K562 (cell line): ENCODE measurements at regions not wholly inside any gene's neighbourhood (a gene's known extent, or its start where the extent isn't known, plus 50 kb on each side); places are given as distances from the start of the nearest gene placed in this dataset.

Experiments
- NFE2L1 ChIP-seq: fragments of 450-650 bp; IDR thresholded peaks from 2 replicates; pipeline ENCODE4 v1.6.1; 2016; ENCODE audit warnings: missing genetic modification characterization, low read depth, mild to moderate bottlenecking, missing compliant biosample characterization, moderate library complexity, borderline replicate concordance
- NFYB ChIP-seq: IDR thresholded peaks from 2 replicates; pipeline ENCODE4 v1.6.1; 2011; ENCODE audit warnings: mild to moderate bottlenecking, moderate library complexity; ENCODE audit not compliant: insufficient read length; ENCODE audit errors: extremely low read depth
- POLR2AphosphoS5 ChIP-seq: IDR thresholded peaks from 2 replicates; pipeline ENCODE4 v1.6.1; 2011; ENCODE audit warnings: mild to moderate bottlenecking, low read depth, low read length, moderate library complexity; ENCODE audit not compliant: control insufficient read depth, insufficient read depth
- POLR2B ChIP-seq: fragments of 450-650 bp; IDR thresholded peaks from 2 replicates; pipeline ENCODE4 v1.6.1; 2018; ENCODE audit warnings: low read depth; ENCODE audit not compliant: partially characterized antibody
- XRCC4 ChIP-seq: IDR thresholded peaks from one replicate; pipeline ENCODE4 v1.6.1; 2011; ENCODE audit not compliant: insufficient read depth, insufficient read length; ENCODE audit errors: extremely low read depth
- YBX1 ChIP-seq: fragments of 450-650 bp; IDR thresholded peaks from 2 replicates; pipeline ENCODE4 v1.7.1; 2016; ENCODE audit warnings: mild to moderate bottlenecking
- TF ChIP-seq, protein P1 (sequence below): IDR thresholded peaks from 2 replicates; pipeline ENCODE4 v1.6.1; 2016; ENCODE audit warnings: missing genetic modification characterization, missing compliant biosample characterization
- TF ChIP-seq, protein P2 (sequence below): sonication (generic); formaldehyde crosslinking; IDR thresholded peaks from 2 replicates; pipeline ENCODE4 v1.8.0; 2022; ENCODE audit warnings: mild to moderate bottlenecking, missing genetic modification reagents, borderline replicate concordance
- TF ChIP-seq, protein P3 (sequence below): IDR thresholded peaks from 2 replicates; pipeline ENCODE4 v1.6.1; 2011; ENCODE audit not compliant: insufficient read length; ENCODE audit errors: extremely low read depth

DNA sequence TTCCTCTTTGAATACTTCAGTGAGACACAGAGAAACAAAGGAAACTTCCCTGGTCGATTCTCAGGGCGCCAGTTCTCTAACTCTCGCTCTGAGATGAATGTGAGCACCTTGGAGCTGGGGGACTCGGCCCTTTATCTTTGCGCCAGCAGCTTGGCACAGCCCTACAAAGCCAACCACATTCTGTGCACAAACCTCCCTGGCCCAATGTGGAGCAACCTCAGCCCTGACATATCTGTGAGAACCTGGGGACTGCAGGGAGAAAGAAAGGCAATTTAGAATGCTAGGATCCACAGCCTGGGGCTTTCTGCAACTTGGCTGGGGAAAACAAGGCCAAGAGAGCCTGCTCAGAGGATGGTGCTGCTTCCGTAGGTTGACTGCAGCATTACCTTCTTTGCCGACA, 63.5 kb upstream of the PRSS58 start (continued):
- TF ChIP-seq POLR2B (no peak), NFE2L1 (tag) (no peak), YBX1 (no peak), POLR2AphosphoS5 (no peak), NFYB (no peak), XRCC4 (no peak)
- TF ChIP-seq, protein P1, sequence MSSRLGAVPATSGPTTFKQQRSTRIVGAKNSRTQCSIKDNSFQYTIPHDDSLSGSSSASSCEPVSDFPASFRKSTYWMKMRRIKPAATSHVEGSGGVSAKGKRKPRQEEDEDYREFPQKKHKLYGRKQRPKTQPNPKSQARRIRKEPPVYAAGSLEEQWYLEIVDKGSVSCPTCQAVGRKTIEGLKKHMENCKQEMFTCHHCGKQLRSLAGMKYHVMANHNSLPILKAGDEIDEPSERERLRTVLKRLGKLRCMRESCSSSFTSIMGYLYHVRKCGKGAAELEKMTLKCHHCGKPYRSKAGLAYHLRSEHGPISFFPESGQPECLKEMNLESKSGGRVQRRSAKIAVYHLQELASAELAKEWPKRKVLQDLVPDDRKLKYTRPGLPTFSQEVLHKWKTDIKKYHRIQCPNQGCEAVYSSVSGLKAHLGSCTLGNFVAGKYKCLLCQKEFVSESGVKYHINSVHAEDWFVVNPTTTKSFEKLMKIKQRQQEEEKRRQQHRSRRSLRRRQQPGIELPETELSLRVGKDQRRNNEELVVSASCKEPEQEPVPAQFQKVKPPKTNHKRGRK, result no peak
- TF ChIP-seq, protein P2, sequence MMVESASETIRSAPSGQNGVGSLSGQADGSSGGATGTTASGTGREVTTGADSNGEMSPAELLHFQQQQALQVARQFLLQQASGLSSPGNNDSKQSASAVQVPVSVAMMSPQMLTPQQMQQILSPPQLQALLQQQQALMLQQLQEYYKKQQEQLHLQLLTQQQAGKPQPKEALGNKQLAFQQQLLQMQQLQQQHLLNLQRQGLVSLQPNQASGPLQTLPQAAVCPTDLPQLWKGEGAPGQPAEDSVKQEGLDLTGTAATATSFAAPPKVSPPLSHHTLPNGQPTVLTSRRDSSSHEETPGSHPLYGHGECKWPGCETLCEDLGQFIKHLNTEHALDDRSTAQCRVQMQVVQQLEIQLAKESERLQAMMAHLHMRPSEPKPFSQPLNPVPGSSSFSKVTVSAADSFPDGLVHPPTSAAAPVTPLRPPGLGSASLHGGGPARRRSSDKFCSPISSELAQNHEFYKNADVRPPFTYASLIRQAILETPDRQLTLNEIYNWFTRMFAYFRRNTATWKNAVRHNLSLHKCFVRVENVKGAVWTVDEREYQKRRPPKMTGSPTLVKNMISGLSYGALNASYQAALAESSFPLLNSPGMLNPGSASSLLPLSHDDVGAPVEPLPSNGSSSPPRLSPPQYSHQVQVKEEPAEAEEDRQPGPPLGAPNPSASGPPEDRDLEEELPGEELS (CRISPR knock-in tag), result no peak
- TF ChIP-seq, protein P3, sequence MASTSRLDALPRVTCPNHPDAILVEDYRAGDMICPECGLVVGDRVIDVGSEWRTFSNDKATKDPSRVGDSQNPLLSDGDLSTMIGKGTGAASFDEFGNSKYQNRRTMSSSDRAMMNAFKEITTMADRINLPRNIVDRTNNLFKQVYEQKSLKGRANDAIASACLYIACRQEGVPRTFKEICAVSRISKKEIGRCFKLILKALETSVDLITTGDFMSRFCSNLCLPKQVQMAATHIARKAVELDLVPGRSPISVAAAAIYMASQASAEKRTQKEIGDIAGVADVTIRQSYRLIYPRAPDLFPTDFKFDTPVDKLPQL, result no peak
